GM19238 (cell line): ENCODE measurements at regions not wholly inside any gene's neighbourhood (a gene's known extent, or its start where the extent isn't known, plus 50 kb on each side); places are given as distances from the start of the nearest gene placed in this dataset.
"Not testable (repeated sequence)": the region's sequence is repeated elsewhere in the genome, so short reads cannot be mapped to it uniquely, and the experiment has no call there.

Experiments
- DNase-seq: peaks from one replicate; pipeline ENCODE4 v3.0.0; 2011; ENCODE audit warnings: low spot score; ENCODE audit not compliant: insufficient read length

DNA sequence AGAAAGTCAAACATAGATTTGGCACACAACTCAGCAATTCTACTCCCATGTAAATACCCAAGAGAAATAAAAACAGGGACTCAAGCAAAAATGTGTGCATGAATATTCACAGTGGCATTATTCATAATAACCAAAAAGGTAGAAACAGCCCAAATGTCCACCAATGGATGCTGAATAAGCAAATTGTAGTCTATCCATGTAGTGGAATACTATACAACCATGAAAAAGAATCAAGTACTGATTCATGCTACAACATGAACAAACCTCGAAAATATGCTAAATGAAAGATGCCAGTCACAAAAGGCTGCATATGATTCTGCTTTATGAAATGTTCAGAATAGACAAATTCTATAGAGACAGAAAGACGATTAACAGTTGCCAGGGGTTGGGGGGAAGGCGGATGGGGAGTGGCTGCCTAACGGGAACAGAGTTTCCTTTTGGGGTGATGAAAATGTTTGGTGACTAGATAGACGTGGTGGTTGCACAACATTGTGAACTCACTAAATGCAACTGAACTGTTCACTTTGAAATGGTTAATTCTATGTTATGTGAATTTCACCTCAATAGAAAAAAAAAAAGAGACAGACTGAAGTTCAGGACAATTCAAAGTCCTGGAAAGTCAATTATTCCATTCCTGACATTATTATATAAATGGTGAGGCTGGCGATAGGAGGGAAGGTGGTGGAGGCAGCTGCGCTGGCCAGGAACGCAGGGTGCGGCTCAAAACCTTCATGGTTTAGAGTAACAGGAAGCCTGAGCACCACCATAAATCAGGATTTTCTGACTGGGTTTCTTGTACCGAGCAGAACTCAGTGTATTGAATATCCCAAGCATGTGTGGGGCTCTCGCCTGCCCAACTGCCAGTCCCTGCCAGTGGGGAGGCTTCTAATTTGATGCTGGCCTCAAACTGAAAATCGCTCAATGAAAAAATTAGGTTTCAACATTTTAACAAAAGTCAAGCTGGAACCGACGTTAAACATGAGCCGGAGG lies 300.9 kb downstream of the C16orf95 start:
- DNase-seq: no peak

DNA sequence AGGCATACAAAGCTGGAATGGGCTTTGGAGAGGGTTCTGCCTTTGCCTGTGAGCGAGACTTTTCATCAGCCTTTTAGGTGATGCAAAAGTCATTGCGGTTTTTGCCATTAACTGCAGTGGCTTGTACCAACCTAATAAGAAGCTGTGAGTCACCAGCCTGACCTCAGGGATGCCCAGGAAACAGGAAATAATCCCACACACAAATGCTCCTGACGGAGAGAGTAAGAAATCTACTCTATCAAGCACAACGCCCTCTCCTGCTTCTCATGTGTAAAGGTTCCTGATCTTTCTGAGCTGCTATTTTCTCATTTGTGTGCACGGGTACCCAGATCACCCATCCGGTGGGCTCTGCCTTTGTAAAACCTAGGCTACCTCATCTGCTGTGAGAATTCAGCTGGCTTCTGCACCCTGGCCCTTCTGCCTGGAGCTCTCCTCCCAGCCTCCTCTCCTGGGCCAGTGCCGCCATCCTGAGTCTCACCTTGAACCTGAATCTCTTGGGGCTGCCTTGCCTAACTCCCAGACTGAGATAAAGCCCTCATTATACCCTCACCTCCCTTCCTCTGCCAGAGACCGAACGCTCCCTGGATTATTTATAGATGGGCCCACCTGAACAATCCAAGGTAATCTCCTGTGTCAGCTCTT lies 299.7 kb downstream of the C16orf95 start:
- DNase-seq: no peak

DNA sequence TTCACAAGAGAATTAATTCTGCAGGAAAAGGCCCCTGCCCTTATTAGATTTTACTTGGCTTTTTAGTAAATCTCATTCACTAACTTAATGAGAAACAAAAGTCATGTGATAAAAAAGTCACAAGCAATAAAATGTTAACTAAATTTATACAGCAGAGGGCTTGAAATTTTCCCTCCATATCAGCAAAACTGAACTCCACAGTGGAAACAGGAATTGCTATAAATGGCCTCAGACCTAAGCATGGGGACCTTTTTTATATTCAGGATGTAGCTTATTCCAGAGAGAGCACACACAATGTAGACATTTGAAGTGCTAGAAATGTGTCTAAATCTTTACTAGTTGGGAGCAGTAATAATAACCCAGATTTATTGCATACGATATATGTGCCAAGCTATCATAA lies 291.5 kb downstream of the C16orf95 start:
- no peak for DNase-seq

DNA sequence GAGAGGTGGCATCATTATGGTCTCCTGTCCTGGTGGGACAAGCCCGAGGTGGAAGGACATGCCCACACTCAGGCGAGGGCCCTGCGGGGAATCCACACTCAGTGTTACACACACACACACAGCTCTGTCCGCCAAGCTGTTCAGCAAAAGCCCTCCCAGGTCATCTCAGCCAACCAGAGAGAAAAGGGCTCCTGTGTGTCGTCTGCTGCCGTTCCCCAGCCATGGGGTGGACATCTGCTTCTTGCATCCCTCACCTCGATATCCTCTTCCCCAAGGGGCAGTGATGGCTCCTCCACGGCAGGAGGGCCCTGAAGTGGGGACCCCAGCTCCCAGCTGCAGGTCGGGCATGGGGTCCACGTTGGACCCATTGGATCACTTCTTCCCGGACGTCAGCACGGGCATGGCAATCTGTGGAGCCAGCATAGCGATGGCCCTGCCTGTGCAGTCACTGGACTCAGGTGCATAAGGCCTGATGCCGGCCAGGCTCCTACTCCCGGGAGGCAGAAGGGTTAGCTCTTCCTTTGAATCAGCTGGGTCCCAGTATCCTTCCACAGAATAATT lies 290.1 kb downstream of the C16orf95 start:
- DNase-seq: no peak

DNA sequence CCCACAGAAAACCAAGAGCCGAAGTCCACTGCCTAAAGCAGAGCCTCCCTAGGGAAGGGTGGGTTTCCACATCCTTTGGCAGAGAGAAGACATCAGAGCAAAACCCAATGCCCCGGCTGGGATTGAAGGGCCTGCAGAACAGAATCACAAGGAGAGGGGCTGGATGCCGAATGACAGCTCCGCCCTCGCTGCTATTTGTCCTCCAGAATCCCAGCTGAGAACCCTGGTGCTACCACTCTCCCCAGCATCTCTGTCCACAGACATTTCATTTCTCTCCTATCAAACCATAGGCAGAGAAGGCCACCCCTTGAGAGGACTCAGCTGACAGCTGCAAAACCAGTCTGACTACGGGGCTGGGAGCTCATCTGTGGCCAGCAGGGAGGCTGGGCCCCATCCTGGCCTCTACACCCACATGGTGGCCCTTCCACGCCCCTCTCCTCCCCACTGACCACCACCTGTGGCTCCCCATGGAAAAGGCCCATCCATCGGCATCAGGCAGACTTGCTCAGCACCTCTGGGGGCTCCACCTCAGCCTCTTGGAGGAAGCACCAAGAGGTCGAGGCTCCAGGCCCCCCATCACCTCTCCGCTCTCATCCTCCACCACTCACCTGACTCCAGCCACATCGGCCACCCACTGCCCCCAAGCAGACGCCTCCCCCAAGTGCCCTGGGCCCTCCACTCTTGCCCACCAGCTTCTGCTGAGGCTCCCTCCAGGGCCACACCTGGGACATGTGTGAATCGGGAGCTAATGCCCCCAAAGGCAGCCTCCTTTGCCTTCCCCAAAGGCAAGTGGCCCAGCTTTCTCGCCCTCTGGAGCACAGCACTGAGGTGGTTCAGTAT lies 288.5 kb downstream of the C16orf95 start:
- DNase-seq: no peak

DNA sequence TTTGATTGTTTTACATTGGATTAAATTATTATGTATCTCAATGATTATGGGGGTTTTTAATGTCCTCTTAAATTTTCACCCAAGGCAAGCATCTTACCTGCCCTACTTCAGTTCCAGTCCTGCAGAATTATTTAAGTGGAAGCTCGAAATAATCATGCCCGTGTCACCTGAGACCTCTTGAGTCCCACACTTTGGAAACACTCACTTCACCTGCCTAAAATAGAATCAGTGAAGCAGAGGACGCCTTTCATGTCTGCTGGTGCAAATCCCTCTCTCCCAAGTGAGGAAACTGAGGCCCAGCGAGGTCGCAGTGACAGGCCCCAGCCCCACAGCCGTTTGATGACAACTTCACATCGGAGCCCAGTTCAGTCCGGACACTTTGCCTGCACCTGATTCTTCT lies 284.6 kb downstream of the C16orf95 start:
- no peak for DNase-seq

DNA sequence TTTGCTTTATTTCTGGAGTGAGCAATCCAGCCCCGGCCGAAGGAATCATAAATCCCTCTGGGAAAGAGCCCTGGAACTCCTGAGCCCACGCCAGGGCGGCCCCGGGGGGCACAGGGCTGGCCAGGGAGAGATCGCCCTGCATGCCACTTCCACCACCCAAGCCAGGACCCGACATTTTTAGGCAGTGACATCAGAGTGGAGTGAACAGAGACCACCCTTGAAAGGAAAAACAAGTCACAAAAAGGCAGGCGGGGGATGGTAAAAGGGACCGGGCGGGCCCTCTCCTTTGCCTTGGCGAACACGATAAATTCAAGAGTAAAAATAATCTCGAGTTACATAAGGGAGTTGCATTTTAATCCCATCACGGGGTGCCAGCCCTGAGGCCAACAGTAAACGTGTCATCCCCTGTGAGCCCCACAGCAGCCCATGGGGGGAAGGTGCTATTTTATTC lies 284.1 kb downstream of the C16orf95 start:
- DNase-seq: no peak

DNA sequence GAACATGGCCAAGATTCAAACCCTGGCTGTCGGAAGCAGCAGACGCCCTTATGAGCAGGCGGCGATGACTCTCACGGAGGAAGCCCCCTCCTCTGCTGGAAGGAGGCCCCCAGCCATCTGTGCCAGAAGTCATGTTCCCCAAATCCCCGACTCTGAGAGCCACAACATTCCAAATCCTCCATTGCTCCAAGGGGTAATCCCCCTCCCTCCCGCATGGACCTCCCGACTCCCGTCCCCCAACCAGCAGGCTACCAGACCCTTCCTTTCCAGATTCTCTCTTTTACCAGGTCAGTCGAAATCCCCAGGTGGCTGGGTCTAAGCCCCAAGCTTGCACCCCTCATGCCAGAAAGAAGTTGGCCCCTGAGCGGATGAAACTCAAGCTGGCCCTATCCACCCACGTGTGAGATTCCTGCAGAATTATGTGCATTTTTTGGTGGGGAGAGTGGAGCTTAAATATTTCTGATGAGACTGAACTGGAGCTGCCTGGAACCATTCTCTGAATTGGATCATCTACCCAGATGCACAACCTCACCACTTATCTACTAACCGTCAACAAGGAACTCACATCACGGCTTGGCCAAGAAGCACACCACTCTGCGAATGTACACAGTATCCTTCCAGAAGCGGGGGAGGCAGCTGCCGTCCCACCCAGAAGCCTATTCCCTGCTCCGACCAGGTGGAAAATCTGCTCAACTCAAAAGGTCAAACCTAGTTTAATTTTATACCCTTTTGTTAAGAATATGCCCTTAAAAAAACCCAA lies 283.5 kb downstream of the C16orf95 start:
- no peak for DNase-seq

DNA sequence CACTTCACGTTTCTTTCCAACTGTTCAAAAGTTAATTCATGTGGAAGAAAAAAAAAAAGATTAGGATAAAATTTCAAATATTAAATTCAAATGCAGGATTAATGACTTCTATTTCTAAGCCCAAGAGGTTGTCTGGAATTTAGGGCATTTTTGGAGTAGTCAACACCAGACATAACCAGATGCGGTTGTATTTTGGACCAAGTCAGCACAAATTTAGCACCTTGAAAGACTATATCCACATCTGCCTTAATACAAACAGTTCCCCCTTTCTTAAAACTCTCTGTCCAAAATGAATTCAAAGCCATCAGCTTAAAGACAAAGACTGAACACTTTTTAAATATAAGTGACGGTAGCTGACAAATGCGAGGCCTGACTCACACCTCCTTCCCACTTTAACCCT lies 282.9 kb downstream of the C16orf95 start:
- DNase-seq: no peak

DNA sequence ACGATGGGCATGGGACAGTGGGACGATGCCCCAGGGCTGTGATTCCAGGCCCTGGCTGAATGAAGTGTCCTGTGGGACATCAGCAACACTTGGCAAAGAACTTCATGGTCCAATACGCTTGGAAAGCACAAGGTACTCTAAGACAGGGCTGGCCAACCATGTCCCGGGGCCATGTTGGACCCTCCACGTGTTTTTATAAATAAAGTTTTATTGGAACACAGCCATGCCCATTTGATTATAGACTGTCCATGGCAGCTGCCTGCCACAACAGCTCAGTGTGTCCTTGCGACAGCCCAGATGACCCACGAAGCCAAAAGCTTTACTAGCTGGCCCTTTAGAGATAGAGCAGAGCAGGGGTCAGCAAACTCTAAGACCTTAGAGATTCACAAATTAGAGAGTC lies 282.1 kb downstream of the C16orf95 start:
- DNase-seq: no peak

DNA sequence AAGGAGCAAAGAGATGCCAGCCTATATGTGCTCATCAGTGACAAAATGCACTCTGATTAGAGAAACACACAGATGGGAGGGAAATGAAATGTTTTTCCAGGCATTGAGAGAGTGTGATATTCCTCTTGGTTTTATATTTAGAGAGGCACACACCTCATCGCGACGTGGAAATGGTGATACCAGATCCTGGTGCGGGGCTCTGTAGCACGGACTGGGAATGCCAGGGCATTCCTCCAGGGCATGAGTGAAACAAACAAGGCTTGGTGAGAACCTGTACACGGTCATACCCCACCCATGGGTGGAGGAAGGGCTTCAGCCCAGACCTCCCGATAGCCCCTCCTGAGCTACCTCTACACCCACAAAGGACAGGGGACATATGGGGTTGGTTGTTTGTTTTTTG lies 280.2 kb downstream of the C16orf95 start:
- DNase-seq: no peak

DNA sequence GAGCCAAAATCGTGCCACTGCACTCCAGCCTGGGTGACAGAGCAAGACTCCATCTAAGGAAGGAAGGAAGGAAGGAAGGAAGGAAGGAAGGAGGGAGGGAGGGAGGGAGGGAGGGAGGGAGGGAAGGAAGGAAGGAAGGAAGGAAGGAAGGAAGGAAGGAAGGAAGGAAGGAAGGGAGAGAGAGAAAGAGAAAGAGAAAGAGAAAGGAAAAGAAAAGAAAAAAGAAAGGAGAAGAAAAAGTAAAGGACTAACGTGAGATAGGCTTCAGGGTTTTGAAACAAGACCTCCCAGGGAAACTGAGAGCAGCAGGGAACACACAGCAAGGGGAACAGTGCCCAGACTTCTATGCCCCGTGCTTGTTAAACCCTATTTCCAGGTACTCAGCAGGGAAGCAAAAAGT lies 278.7 kb downstream of the C16orf95 start:
- not testable (repeated sequence) for DNase-seq

DNA sequence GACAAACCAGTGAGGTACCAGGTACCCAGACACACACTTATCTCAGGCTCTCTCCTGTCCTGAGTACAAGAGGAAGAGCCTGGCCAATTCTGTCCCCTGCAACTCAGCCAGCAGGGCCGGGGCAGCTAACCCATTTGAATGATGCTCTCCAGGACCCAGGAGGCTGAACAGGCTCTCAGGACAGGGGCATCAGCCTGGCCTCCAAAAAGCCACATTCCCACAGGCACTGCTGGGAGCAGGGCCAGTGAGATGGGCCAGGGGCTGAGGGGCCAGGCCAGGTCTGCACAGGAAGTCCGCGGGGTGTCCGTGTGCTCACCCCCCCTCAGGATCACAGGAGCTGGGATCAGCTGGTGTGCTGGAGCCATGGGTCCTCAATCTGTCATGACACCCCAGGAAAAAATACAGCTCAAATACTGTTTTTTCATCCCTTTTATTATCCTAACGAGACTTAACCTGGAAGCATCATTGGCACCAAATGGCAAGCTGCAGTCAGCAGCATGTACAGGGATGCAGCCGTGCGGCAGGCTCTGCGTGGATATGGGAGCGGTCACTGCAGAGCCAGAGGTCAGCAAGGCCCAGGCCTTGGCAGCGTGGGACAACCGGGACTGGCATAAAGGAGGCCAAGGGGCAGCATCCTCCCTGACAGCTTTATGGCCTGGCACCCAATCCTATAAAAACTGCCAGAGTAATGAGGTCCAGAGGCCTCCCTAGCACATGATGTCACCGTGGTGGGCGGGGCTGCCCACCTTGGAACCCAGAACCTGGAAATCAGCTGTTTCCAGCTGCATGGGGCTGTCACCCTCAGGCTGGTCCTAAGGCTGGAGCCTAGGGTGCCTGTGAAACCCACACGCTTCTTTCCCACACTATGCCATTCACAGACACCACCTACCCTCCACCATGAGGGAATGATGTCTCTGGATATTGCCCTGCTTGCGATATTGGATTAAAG lies 276.7 kb downstream of the C16orf95 start:
- no peak for DNase-seq

DNA sequence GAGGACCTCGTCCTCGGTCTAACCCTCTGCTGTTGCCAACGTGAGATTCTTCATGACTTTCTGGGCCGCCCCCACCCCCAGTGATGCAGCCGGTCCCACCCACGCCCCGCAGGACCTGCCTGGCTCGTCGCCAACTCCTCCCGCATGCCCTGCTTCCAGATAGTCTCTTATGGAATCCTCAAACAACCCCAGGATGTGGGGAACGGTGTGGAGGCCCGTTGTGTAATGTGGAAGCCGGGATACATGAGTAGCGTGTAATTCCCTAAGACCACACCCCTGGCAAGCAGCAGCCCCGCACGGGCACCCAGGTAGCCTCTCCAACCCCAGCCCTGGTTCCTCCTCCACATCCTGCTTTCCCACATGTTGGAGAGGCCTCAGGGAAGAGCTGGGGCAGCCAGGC lies 275.9 kb downstream of the C16orf95 start:
- no peak for DNase-seq

DNA sequence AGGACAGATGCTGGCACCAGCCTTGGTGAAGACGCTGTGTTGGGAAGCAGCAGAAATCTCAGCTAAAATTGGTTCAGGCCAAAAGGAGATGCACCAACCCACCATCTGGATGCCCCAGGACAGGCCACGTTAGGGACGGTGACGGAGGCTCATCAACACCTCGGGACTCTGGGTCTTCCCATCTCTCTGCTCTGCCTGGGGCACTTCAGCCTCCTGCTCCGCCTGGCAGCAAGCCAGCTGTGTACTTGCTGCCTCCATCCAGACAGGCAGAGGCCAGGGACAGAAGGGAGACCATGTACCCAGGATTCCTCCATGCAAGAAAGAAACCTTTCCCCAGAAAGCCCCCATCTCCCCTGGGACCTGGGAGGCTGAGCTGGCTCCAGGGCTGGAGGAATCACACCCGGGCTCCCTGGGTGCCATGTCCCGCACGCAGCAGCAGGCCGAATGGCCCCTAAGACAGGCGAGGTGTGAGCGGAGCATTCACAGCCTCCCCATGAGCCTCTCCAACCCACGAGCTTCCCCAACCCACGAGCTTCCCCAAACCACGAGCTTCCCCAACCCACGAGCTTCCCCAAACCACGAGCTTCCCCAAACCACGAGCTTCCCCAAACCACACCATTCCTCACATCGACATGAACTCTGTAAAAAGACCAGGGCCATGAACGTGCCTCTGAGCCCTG lies 274.5 kb downstream of the C16orf95 start:
- DNase-seq: no peak

DNA sequence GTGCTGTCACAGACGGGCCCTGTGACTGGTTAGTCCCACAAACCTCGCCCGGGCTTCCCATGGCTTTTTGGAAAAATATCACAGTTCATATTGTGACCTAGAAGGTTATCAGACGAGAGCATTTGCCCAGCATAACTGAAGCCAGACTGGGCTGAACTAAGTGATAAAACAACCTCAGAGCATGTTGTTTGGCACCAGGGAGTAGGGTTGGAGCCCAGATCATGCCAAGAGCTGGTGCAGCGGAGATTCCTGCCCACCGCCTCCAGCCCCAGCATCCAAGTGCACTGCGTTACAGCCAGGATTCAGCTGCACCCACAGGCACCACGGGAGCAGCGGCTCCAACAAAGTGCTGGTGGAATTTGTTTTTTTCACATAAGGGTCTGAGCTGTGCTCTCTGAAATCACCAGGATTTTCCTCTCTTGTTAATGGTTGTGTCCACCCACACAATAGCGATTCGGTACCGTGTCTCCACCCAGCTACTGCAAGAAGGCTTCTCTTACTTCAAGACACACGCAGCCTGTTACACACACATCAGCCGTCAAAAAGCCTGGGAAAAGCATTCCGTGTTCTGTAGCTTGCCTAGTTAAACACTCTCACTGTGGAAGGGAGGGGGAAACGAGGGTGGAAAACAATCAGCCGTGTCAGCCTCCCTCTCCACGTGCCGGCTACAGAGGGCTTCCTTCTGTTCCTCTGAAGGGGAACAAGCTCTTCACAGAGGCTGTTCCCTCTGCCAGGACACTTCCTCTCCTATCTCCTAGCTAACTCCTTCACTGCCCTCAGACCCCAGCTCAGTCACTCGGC lies 273.8 kb downstream of the C16orf95 start:
- DNase-seq: no peak

DNA sequence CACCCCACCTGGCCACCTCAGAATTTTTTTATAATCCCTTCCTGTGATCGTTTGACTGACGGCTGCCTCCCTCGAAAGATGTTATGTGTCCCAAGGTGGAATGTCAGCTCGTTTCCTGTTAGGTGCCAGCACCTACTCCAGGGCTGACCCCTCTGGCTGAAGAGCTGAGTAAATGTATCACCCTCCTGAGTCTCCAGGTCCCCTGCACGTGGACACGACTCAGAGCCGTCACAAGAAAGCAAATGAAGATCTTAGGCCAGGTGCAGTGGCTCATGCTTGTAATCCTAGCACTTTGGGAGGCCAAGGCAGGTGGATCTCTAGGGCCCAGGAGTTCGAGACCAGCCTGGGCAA lies 273.2 kb downstream of the C16orf95 start:
- no peak for DNase-seq

DNA sequence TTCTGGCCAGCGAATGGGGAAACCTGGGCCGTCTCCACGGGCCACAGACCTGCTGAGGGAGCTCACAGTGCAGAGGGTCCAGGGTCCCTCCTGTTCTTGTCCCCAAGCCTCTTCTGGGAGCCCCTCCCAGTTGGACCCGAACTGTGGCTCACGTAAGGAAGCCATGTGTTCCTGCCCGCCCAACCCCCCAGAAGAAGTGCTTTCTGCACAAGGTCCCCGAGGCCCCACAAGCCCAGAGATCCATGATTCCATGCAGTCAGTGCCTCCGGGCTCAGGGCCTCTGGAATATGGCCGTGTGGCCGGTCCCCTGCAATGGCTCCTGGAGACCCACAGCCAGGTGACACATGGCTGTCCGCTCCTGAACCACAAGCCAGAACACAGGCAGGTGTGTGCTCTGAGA lies 272.4 kb downstream of the C16orf95 start:
- no peak for DNase-seq
